Cardiac septum (tissue), 1 donor: ENCODE measurements at regions not wholly inside any gene's neighbourhood (a gene's known extent, or its start where the extent isn't known, plus 50 kb on each side); places are given as distances from the start of the nearest gene placed in this dataset.

Experiments used
- DNase-seq: peaks from one replicate; pipeline ENCODE4 v3.0.0-alpha.2; 2020; ENCODE audit warnings: low spot score
- intact Hi-C: fragments of 100-400 bp; cut with DNase I; formaldehyde crosslinking; loops from one replicate; pipeline ENCODE4 v1.14.0; 2022
- donor health status: DM: no; HTN: no; CAD: no.

- intact Hi-C loops = loop anchor here (10.0 kb wide), 2 partner anchors 992 to 1302 kb away; partner anchors contain the start of gene HOXA9
- DNase-seq = no peak
Observed at GRCh38 chr7:25862261-25863004, 289.6 kb upstream of the NFE2L3 start.

DNA sequence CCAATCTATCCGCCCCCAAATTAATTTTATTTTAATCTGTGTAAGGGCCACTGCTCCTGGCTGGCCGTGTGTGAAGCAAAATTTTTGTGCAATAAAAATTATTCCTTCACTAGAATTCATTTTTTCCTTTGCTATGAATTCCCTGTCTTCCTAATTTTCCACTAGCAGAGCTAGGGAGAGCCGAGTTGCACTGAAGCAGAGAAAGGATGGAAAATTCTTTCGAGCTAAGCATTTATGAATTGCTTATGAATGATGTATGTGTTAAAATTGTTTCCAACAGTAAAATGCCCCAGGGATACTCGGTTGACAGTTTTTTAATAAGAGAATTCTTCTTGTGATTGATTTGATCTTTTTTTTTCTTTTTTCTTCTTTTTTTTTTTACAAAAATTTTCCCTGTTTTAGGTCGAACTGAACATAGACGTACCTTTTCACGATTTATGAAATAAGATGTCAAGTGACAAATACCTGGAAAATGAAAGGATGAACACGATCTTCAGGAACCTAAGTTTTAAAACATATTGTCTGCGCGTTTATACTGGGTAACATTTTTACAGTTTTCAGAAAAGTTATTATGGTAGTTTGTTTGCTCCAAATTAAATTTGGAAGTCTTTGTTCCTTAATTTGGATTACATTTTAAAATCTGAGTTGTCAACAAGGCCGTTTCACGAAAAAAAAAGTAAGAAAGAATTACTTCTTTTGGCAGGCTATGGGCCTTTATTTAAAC is 288.8 kb upstream of the NFE2L3 start:
- DNase-seq = no peak
- intact Hi-C loops = loop anchor here (10.0 kb wide), 2 partner anchors 992 to 1302 kb away; partner anchors contain the start of gene HOXA9

GRCh38 chr7:25863729-25864110 is 288.3 kb upstream of the NFE2L3 start:
- intact Hi-C loops = loop anchor here (10.0 kb wide), 2 partner anchors 991 to 1301 kb away; partner anchors contain the start of gene HOXA9

DNA sequence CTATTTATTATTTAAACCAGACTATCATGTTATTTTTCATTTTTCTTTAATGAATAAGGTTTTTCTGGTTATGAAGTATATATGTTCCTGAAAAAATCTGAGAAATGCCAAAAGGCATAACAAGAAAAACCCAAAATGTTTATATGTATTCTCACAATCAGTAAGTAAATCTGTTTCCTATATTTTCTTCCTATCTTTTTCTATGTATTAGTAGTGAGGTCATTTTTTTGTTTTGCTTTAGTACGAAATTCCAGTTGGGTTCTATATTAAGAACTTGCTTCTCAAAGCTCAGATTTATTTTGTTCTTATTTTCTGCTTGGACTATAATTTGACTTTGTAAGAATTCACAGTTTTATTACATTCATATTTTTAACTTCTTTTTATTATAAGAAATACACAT is 287.5 kb upstream of the NFE2L3 start:
- no peak for DNase-seq
- intact Hi-C loops = loop anchor here (10.0 kb wide), 2 partner anchors 990 to 1300 kb away; partner anchors contain the start of gene HOXA9

More at GRCh38 chr7:25863729-25864110, 288.3 kb upstream of the NFE2L3 start:
- DNase-seq = no peak

- no peak for DNase-seq
- intact Hi-C loops = loop anchor here (10.0 kb wide), 2 partner anchors 990 to 1300 kb away; partner anchors contain the start of gene HOXA9
Observed at GRCh38 chr7:25864943-25865751, 286.9 kb upstream of the NFE2L3 start.

GRCh38 chr7:25868509-25868908 is 283.5 kb upstream of the NFE2L3 start:
- no peak for DNase-seq
- intact Hi-C loops = loop anchor here (10.0 kb wide), 2 partner anchors 986 to 1296 kb away; partner anchors contain the start of gene HOXA9

GRCh38 chr7:25870574-25870973 is 281.4 kb upstream of the NFE2L3 start:
- intact Hi-C loops = no loop called here
- DNase-seq = no peak

GRCh38 chr7:25876092-25876491 is 275.9 kb upstream of the NFE2L3 start:
- intact Hi-C loops = no loop called here
- no peak for DNase-seq

GRCh38 chr7:25877802-25878789 is 273.9 kb upstream of the NFE2L3 start:
- intact Hi-C loops = no loop called here
- no peak for DNase-seq

- DNase-seq = no peak
- intact Hi-C loops = loop anchor here (10.0 kb wide), 1 partner anchor 635 kb away; no protein-coding TSS in a partner anchor
Observed at GRCh38 chr7:25879799-25880198, 272.2 kb upstream of the NFE2L3 start.

DNA sequence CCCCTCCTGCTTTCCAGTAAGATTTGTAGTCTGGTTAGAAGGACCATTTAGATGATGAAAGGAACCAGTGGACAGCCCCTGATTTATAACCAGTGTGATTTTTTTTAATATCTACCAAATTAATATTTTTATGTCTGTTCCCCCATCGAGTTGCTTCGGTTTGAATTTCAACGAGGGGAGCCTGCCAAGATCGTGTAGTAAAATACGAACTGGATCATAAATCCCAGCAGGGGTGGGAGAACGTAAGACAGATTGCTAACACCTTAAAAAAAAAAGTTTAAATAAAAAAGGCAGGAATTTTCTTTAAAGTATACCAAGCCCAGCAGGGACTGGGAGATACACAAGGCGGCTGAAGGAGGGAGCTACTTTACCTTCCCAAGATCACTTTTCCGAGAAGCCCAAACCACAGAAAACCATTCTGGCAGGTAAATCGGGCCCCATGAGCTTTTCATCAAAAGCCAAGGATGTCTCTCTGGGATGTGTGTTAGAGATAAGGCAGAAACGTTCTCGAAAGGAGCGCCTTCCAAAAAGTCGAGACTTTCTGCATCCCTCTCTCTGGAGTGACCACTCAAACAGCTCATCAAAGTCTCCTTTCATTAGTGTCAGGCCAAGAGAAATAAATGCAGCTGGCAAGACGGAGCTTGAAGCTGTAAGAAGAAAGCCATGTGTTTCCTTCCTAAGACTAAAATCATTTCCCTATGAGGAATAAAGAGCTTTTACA is 270.5 kb upstream of the NFE2L3 start:
- no peak for DNase-seq
- intact Hi-C loops = loop anchor here (10.0 kb wide), 1 partner anchor 633 kb away; no protein-coding TSS in a partner anchor

DNA sequence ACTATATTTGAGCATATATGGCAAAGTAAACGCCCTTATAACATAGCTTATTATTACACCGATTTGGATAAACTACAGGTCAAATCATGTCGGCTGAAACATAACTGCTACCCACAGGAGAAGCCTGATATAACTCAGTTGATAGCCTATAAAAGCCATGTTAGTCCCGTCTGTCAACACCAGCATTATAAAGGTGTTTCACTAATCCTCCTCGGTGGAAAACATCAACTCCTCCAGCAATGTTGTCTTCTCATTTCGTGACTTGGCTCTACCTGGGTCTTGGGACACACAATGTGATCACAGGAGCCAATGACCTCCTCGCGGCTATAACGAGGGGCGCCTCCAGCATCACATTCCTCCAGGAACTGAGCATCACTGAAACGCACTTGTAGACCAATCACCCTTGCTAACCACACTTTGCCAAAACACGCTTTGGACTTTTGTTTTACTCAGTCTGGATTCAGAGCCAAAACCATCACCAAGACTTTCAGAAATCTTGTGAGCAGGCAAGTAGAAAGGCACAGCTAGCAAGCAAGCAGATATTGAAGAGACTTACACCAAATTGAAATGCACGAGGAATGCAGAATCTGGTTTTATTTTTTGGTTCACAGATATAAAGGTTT is 269.7 kb upstream of the NFE2L3 start:
- no peak for DNase-seq
- intact Hi-C loops = loop anchor here (10.0 kb wide), 1 partner anchor 633 kb away; no protein-coding TSS in a partner anchor

- DNase-seq = no peak
- intact Hi-C loops = loop anchor here (10.0 kb wide), 1 partner anchor 630 kb away; no protein-coding TSS in a partner anchor
Observed at GRCh38 chr7:25884265-25884828, 267.7 kb upstream of the NFE2L3 start.

DNA sequence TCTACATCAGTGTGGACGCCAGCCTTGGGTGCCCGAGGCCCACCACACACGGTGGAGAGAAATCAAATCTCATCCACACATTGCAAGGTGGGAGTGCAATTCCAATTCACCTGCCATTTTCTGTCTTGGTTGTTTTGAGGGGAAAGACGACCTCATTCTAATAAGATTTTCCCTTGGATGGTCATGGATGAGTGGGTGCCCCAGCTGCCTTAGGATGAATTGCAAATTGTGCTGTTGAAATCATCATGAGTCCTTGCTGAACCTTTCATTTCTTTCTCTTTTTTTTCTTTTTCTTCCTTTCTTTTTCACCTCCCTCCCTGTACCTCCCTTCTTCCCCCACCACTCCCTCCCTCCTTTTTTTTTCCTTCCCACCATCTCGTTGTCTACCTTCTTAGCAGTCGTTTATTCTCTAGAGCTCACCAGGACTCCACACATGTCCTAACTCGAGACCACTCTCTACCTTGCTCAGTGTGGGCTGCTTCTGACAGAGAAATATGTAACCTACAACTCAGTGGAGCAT is 266.9 kb upstream of the NFE2L3 start:
- intact Hi-C loops = loop anchor here (10.0 kb wide), 1 partner anchor 630 kb away; no protein-coding TSS in a partner anchor
- DNase-seq = no peak

DNA sequence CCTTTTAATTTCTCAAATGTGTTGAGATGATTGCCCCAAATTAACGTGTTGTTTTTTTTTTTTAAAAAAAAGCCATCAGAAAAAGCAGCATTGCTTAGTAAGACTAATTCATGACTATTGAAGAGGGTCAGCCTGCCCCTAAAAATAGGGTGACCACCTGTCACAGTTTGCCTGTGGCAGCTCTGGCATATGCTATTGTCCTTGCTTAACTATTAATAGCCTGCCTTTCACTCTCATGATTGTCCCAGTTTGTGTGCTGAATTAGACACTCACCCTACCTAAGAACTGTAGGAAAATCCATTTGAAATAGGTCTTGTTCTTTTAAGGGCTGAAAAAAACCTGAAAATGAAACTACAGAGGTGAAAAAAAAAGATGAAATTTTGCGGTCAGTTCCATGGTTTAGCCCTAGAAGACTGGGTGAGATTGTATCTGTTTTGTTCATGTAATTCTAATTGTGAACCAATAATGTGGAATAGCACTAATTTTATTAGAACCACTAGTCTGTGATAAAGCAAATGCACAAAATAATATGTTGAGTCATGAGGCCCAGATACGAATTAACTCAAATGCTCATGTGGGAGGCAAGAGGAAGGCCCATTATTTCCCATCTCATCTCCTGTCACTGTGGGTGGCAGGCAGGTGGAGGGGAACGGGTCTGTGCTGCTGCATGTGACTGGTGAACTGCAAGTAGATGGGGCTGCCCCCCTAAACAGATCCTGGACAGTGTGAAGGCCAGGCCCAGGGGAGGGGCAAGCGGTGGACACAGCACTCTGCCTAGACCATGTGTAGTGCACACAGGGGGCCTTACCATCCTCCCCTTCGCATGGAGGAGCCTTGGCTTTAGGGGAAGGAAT is 265.4 kb upstream of the NFE2L3 start:
- intact Hi-C loops = loop anchor here (10.0 kb wide), 1 partner anchor 628 kb away; no protein-coding TSS in a partner anchor
- DNase-seq = no peak

- intact Hi-C loops = loop anchor here (10.0 kb wide), 1 partner anchor 628 kb away; no protein-coding TSS in a partner anchor
Observed at GRCh38 chr7:25887266-25887665, 264.7 kb upstream of the NFE2L3 start.

More at GRCh38 chr7:25887266-25887665, 264.7 kb upstream of the NFE2L3 start:
- DNase-seq = no peak
